LoVo (cell line): ENCODE measurements at regions not wholly inside any gene's neighbourhood (a gene's known extent, or its start where the extent isn't known, plus 50 kb on each side); places are given as distances from the start of the nearest gene placed in this dataset.

Experiments used
- DNase-seq: peaks from one replicate; pipeline ENCODE4 v3.0.0-alpha.2; 2016; ENCODE audit warnings: low spot score

GRCh38 chr3:159169828-159170227 lies 368.0 kb downstream of the MFSD1 start:
- DNase-seq: peak; percentile 54

- no peak for DNase-seq
Observed at GRCh38 chr3:159170436-159171003, 368.7 kb downstream of the MFSD1 start.

- DNase-seq: no peak
Observed at GRCh38 chr3:159171333-159171732, 369.5 kb downstream of the MFSD1 start.

GRCh38 chr3:159172473-159172872 lies 370.6 kb downstream of the MFSD1 start:
- no peak for DNase-seq

- DNase-seq: peak; percentile 29
Observed at GRCh38 chr3:159174715-159175692, 373.1 kb downstream of the MFSD1 start.

- no peak for DNase-seq
Observed at GRCh38 chr3:159178209-159178897, 376.5 kb downstream of the MFSD1 start.

- no peak for DNase-seq
Observed at GRCh38 chr3:159182961-159183360, 381.1 kb downstream of the MFSD1 start.

- no peak for DNase-seq
Observed at GRCh38 chr3:159185443-159186050, 383.7 kb downstream of the MFSD1 start.

- DNase-seq: no peak
Observed at GRCh38 chr3:159186581-159186980, 384.7 kb downstream of the MFSD1 start.

GRCh38 chr3:159187232-159187631 lies 385.4 kb downstream of the MFSD1 start:
- DNase-seq: no peak

GRCh38 chr3:159187706-159188105 lies 385.9 kb downstream of the MFSD1 start:
- no peak for DNase-seq

GRCh38 chr3:159189994-159190669 lies 388.3 kb downstream of the MFSD1 start:
- DNase-seq: no peak

GRCh38 chr3:159191447-159191846 lies 389.6 kb downstream of the MFSD1 start:
- peak; percentile 54 for DNase-seq

GRCh38 chr3:159196359-159196758 lies 394.5 kb downstream of the MFSD1 start:
- DNase-seq: no peak

- DNase-seq: peak; percentile 35
Observed at GRCh38 chr3:159200176-159200575, 398.3 kb downstream of the MFSD1 start.

GRCh38 chr3:159208050-159208449 lies 406.2 kb downstream of the MFSD1 start:
- DNase-seq: no peak

- DNase-seq: no peak
Observed at GRCh38 chr3:159209459-159209858, 407.6 kb downstream of the MFSD1 start.

- no peak for DNase-seq
Observed at GRCh38 chr3:159210336-159210735, 408.5 kb downstream of the MFSD1 start.

- no peak for DNase-seq
Observed at GRCh38 chr3:159216311-159216710, 414.5 kb downstream of the MFSD1 start.

- DNase-seq: no peak
Observed at GRCh38 chr3:159219231-159219630, 417.4 kb downstream of the MFSD1 start.

- no peak for DNase-seq
Observed at GRCh38 chr3:159221335-159221734, 419.5 kb downstream of the MFSD1 start.
